HCT116 (cell line): ENCODE measurements at regions not wholly inside any gene's neighbourhood (a gene's known extent, or its start where the extent isn't known, plus 50 kb on each side); places are given as distances from the start of the nearest gene placed in this dataset.

Experiments
- ATAC-seq: fragments of 200-7000 bp; cut with Tn5 transposase; 2 replicates; pipeline ENCODE4 v1.9.1; 2020; ENCODE audit warnings: mild to moderate bottlenecking, moderate library complexity
- BruUV-seq: library from RNA; stranded (reverse); fragments of 400-500 nt; replicated peaks from 2 replicates; lab custom pipeline; 2021; lab: Mats Ljungman, UMichigan
- CTCF ChIA-PET: fragments of 300-600 bp; sonication (Branson Sonifier 250); formaldehyde crosslinking; loops from one replicate; lab custom pipeline; 2021; ENCODE audit warnings: antibody characterized with exemption; lab: Charles Lee
- POLR2A ChIA-PET: fragments of 300-600, 350-600 bp; sonication (Branson Sonifier 250); formaldehyde crosslinking; loops from one replicate; lab custom pipeline; 2021; ENCODE audit warnings: antibody characterized with exemption; lab: Charles Lee
- RAD21 ChIA-PET, 2 experiments: fragments of 300-600 bp; sonication (Branson Sonifier 250); formaldehyde crosslinking; loops; one replicate each; lab custom pipeline; 2023; ENCODE audit warnings: low total read pairs in 2 of 2; ENCODE audit not compliant: uncharacterized antibody in 2 of 2, unreplicated experiment in 2 of 2, low non-redundant PET in 1 of 2; lab: Charles Lee
- DNase-seq: peaks from one replicate; pipeline ENCODE4 v3.0.0-alpha.2; 2010; ENCODE audit warnings: low read depth, low spot score
- H2AFZ ChIP-seq: fragments of 200-600 bp; shearing (Covaris generic), sonication (generic); 2 replicates; pipeline ENCODE4 v1.6.1; 2017; ENCODE audit warnings: low read depth, mixed run types, mixed read lengths, antibody characterized with exemption, low read length; ENCODE audit not compliant: poor library complexity, severe bottlenecking
- H3K27ac ChIP-seq: 2 replicates; pipeline ENCODE4 v1.5.1; 2012; ENCODE audit warnings: low read depth, low read length
- H3K27me3 ChIP-seq: fragments of 200-600 bp; sonication (generic); 2 replicates; pipeline ENCODE4 v1.6.1; 2016; ENCODE audit warnings: mixed run types, low read length, mixed read lengths; ENCODE audit not compliant: insufficient read depth
- H3K36me3 ChIP-seq, 2 experiments: fragments of 200-500 bp in 1 of 2; fragments of 200-600 bp in 1 of 2; sonication (Bioruptor generic) in 1 of 2; sonication (generic) in 1 of 2; 2 replicates each; pipeline versions ENCODE4 v1.5.1 to v1.6.1; 2014 to 2016; ENCODE audit warnings: low read length in 2 of 2, inconsistent platforms in 1 of 2, mixed read lengths in 1 of 2, mixed run types in 1 of 2; ENCODE audit not compliant: insufficient read depth in 2 of 2, control insufficient read depth in 1 of 2
- H3K4me1 ChIP-seq, 2 experiments: fragments of 200-600 bp in 1 of 2; sonication (generic) in 1 of 2; 2 replicates each; pipeline versions ENCODE4 v1.5.1 to v1.6.1; 2012 to 2017; ENCODE audit warnings: low read length in 2 of 2, inconsistent platforms in 1 of 2, mild to moderate bottlenecking in 1 of 2, mixed read lengths in 1 of 2, mixed run types in 1 of 2, moderate library complexity in 1 of 2; ENCODE audit not compliant: insufficient read depth in 2 of 2, control insufficient read depth in 1 of 2
- H3K4me2 ChIP-seq: fragments of 200-600 bp; sonication (generic); 2 replicates; pipeline ENCODE4 v1.6.1; 2017; ENCODE audit warnings: mixed run types, low read length, mixed read lengths
- H3K4me3 ChIP-seq, 2 experiments: fragments of 200-600 bp in 1 of 2; sonication (generic) in 1 of 2; replicated peaks in 1 of 2; 2 replicates each; pipeline ENCODE4 v1.5.1; 2011 to 2016; ENCODE audit warnings: low read length in 2 of 2, control low read depth in 1 of 2, low read depth in 1 of 2, mild to moderate bottlenecking in 1 of 2, mixed read lengths in 1 of 2, mixed run types in 1 of 2
- H3K79me2 ChIP-seq: fragments of 200-600 bp; sonication (generic); 2 replicates; pipeline ENCODE4 v1.6.1; 2017; ENCODE audit warnings: mild to moderate bottlenecking, mixed run types, low read length, moderate library complexity, mixed read lengths; ENCODE audit not compliant: insufficient read depth
- H3K9ac ChIP-seq: fragments of 200-600 bp; sonication (generic); 2 replicates; pipeline ENCODE4 v1.6.1; 2016; ENCODE audit warnings: low read length, mixed read lengths
- H3K9me2 ChIP-seq: fragments of 200-600 bp; sonication (generic), shearing (Covaris generic); 2 replicates; pipeline ENCODE4 v1.6.1; 2017; ENCODE audit warnings: mixed run types, mild to moderate bottlenecking, moderate library complexity; ENCODE audit not compliant: insufficient read depth
- H3K9me3 ChIP-seq, 2 experiments: fragments of 200-500 bp in 1 of 2; fragments of 200-600 bp in 1 of 2; sonication (Bioruptor generic) in 1 of 2; sonication (generic) in 1 of 2; 2 replicates each; pipeline ENCODE4 v1.6.1; 2014 to 2017; ENCODE audit warnings: low read length in 2 of 2, mixed read lengths in 2 of 2, inconsistent platforms in 1 of 2, low read depth in 1 of 2, mild to moderate bottlenecking in 1 of 2, mixed run types in 1 of 2, moderate library complexity in 1 of 2; ENCODE audit not compliant: control insufficient read depth in 1 of 2, insufficient read depth in 1 of 2
- H4K20me1 ChIP-seq: fragments of 200-600 bp; sonication (generic), shearing (Covaris generic); 2 replicates; pipeline ENCODE4 v1.6.1; 2017; ENCODE audit warnings: mixed run types, mild to moderate bottlenecking, moderate library complexity; ENCODE audit not compliant: insufficient read depth
- CBX3 ChIP-seq: IDR thresholded peaks from 2 replicates; pipeline ENCODE4 v1.6.1; 2012; ENCODE audit warnings: low read depth
- CEBPB ChIP-seq: IDR thresholded peaks from 2 replicates; pipeline ENCODE4 v1.6.1; 2012; ENCODE audit warnings: low read depth
- EGR1 ChIP-seq: IDR thresholded peaks from 2 replicates; pipeline ENCODE4 v1.6.1; 2012; ENCODE audit warnings: low read depth
- ELF1 ChIP-seq: IDR thresholded peaks from 2 replicates; pipeline ENCODE4 v1.6.1; 2012; ENCODE audit warnings: low read depth, borderline replicate concordance
- EZH2 ChIP-seq: fragments of 200-600 bp; sonication (generic); IDR thresholded peaks from 2 replicates; pipeline ENCODE4 v1.6.1; 2017; ENCODE audit warnings: antibody characterized with exemption, mixed run types
- EZH2phosphoT487 ChIP-seq: fragments of 200-600 bp; IDR thresholded peaks from 2 replicates; pipeline ENCODE4 v1.6.1; 2018; ENCODE audit warnings: antibody characterized with exemption, borderline replicate concordance
- FOSL1 ChIP-seq: IDR thresholded peaks from 2 replicates; pipeline ENCODE4 v1.6.1; 2012; ENCODE audit warnings: low read depth
- JUND ChIP-seq: IDR thresholded peaks from 2 replicates; pipeline ENCODE4 v1.6.1; 2012
- RAD21 ChIP-seq: IDR thresholded peaks from 2 replicates; pipeline ENCODE4 v1.6.1; 2012; ENCODE audit warnings: low read depth, mild to moderate bottlenecking
- SIN3A ChIP-seq: IDR thresholded peaks from 2 replicates; pipeline ENCODE4 v1.6.1; 2012; ENCODE audit warnings: low read depth
- SP1 ChIP-seq: IDR thresholded peaks from 2 replicates; pipeline ENCODE4 v1.6.1; 2012; ENCODE audit warnings: low read depth
- SRF ChIP-seq: IDR thresholded peaks from 2 replicates; pipeline ENCODE4 v1.6.1; 2012; ENCODE audit warnings: low read depth
- TCF7L2 ChIP-seq: IDR thresholded peaks from 2 replicates; pipeline ENCODE4 v1.7.0; 2011; ENCODE audit warnings: borderline replicate concordance, inconsistent platforms; ENCODE audit not compliant: insufficient read depth, insufficient read length; ENCODE audit errors: extremely low read depth
- ZFX ChIP-seq: fragments of 450-650 bp; IDR thresholded peaks from 2 replicates; pipeline ENCODE4 v1.6.1; 2017
- ZNF274 ChIP-seq: fragments of 200-500 bp; sonication (Bioruptor generic); IDR thresholded peaks from 2 replicates; pipeline ENCODE4 v1.6.1; 2014; ENCODE audit warnings: mild to moderate bottlenecking, low read depth, low read length, inconsistent platforms
- intact Hi-C: fragments of 100-400 bp; cut with micrococcal nuclease; formaldehyde crosslinking; loops from 2 replicates; pipeline ENCODE4 v1.10.0; 2022
- TF ChIP-seq, protein P1 (sequence below), 3 experiments: fragments of 200-600 bp in 1 of 3; sonication (generic) in 1 of 3; IDR thresholded peaks in 2 of 3; conservative IDR thresholded peaks in 1 of 3; 2 replicates each; pipeline ENCODE4 v1.5.1; 2012 to 2017; ENCODE audit warnings: low read depth in 2 of 3, low read length in 2 of 3, antibody characterized with exemption in 1 of 3, borderline replicate concordance in 1 of 3, control low read depth in 1 of 3, mild to moderate bottlenecking in 1 of 3, mixed read lengths in 1 of 3, mixed run types in 1 of 3, moderate library complexity in 1 of 3; ENCODE audit not compliant: insufficient read depth in 1 of 3
- TF ChIP-seq, protein P2 (sequence below): IDR thresholded peaks from 2 replicates; pipeline ENCODE4 v1.6.1; 2012; ENCODE audit warnings: low read depth

DNA sequence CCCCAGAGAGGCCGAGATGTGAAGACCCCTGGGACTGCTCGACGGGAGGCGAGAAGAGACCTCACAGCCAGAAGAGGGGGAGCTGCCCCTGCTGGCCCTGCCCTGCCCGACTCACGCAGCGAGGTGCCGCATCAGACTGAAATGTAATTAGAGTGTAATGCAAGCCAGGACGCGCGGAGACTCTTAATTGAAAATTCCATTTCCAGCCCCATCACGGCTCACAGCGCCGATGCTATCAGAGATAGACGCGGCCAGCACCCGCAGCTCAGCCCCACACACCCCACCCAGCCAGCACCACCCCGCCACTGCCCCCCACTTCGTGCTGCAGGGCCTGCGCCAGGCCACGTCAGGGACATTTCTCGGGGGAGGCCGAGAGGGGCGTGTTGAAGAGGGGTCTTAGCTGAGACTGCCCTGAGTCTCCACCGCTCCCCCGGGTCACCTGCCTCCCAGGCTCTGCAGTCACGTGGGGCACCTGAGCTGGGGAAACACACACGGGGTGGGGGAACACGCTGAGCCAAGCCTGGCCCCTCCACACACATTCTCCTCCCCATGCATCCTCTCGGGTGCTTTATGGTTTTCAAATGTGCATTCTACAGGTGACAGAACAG is 78.1 kb downstream of the TEX51 start:
- Histone ChIP-seq H2AFZ (no peak overlapping the region), H3K9ac (no peak overlapping the region), H3K4me1 (peaks cover 2 to 6% of the 10 kb centered on the region in 2 experiments; a peak in 2 of 4 replicates), H3K9me3 (no peaks in the 10 kb centered on the region), H3K79me2 (no peaks in the 10 kb centered on the region), H3K4me3 (no peak overlapping the region), H4K20me1 (no peaks in the 10 kb centered on the region), H3K27ac (no peak overlapping the region), H3K4me2 (no peak overlapping the region), H3K27me3 (0 out of 2 replicates have a peak, but pooled peaks cover 2% of the 10 kb centered on the region), H3K9me2 (no peaks in the 10 kb centered on the region), H3K36me3 (no peaks in the 10 kb centered on the region)
- ChIA-PET RAD21 (no interaction called here), POLR2A (no interaction called here), CTCF (no interaction called here)
- ATAC-seq (no peak), DNase-seq (no peak)
- TF ChIP-seq FOSL1 (no peak), SP1 (no peak)
- intact Hi-C loops, result loop anchor here (10.0 kb wide), 1 partner anchor 202 kb away; no protein-coding TSS in a partner anchor
- no TSS peak for BruUV-seq

DNA sequence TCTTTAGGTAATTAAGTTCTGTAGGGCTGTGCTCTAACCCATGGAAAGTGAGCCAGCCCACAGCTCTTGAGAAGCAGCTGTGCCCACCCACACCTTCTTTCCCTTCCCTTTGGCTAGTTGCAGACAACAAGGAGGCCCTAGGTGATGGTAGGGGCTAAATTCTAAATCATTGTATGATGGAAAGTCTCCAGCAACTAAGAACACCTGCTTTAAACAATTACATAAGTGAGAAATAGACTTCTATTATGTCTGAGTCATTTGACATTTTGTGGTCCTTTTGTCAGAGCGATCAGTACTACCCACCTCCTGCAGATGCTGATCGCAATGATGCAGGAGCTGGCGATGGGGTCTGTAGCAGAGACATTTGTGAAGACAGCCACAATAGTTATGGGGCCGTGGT is 79.6 kb downstream of the TEX51 start:
- Histone ChIP-seq H3K36me3 (no peaks in the 10 kb centered on the region), H3K9me2 (no peaks in the 10 kb centered on the region), H3K4me3 (no peak overlapping the region), H3K9me3 (no peaks in the 10 kb centered on the region), H2AFZ (no peak overlapping the region), H3K27ac (no peak overlapping the region), H3K27me3 (0 out of 2 replicates have a peak, but pooled peaks cover 2% of the 10 kb centered on the region), H3K4me2 (no peak overlapping the region), H3K79me2 (no peaks in the 10 kb centered on the region), H4K20me1 (no peaks in the 10 kb centered on the region), H3K4me1 (no peaks in the 10 kb centered on the region; a peak in 1 of 4 replicates), H3K9ac (no peak overlapping the region)
- BruUV-seq, result no TSS peak
- intact Hi-C loops, result loop anchor here (10.0 kb wide), 1 partner anchor 204 kb away; no protein-coding TSS in a partner anchor
- ChIA-PET CTCF (no interaction called here), RAD21 (no interaction called here), POLR2A (no interaction called here)
- ATAC-seq, result no peak
- no peak for DNase-seq
- TF ChIP-seq, protein P1, sequence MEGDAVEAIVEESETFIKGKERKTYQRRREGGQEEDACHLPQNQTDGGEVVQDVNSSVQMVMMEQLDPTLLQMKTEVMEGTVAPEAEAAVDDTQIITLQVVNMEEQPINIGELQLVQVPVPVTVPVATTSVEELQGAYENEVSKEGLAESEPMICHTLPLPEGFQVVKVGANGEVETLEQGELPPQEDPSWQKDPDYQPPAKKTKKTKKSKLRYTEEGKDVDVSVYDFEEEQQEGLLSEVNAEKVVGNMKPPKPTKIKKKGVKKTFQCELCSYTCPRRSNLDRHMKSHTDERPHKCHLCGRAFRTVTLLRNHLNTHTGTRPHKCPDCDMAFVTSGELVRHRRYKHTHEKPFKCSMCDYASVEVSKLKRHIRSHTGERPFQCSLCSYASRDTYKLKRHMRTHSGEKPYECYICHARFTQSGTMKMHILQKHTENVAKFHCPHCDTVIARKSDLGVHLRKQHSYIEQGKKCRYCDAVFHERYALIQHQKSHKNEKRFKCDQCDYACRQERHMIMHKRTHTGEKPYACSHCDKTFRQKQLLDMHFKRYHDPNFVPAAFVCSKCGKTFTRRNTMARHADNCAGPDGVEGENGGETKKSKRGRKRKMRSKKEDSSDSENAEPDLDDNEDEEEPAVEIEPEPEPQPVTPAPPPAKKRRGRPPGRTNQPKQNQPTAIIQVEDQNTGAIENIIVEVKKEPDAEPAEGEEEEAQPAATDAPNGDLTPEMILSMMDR (IDR thresholded peaks at IDR 0.05 in 2 of 3, conservative IDR thresholded peaks at IDR 0.05 in 1 of 3; ENCODE audit: borderline replicate concordance in 1 of 3, insufficient read depth in 1 of 3, low read depth in 2 of 3, low read length in 2 of 3), result no peak
- TF ChIP-seq CBX3, result no peak
- TF ChIP-seq TCF7L2, result no peak
- no peak for TF ChIP-seq ZFX
- TF ChIP-seq EZH2, result no peak
- TF ChIP-seq ZNF274, result no peak
- no peak for TF ChIP-seq EGR1
- no peak for TF ChIP-seq FOSL1
- no peak for TF ChIP-seq RAD21
- no peak for TF ChIP-seq CEBPB
- TF ChIP-seq, protein P2, sequence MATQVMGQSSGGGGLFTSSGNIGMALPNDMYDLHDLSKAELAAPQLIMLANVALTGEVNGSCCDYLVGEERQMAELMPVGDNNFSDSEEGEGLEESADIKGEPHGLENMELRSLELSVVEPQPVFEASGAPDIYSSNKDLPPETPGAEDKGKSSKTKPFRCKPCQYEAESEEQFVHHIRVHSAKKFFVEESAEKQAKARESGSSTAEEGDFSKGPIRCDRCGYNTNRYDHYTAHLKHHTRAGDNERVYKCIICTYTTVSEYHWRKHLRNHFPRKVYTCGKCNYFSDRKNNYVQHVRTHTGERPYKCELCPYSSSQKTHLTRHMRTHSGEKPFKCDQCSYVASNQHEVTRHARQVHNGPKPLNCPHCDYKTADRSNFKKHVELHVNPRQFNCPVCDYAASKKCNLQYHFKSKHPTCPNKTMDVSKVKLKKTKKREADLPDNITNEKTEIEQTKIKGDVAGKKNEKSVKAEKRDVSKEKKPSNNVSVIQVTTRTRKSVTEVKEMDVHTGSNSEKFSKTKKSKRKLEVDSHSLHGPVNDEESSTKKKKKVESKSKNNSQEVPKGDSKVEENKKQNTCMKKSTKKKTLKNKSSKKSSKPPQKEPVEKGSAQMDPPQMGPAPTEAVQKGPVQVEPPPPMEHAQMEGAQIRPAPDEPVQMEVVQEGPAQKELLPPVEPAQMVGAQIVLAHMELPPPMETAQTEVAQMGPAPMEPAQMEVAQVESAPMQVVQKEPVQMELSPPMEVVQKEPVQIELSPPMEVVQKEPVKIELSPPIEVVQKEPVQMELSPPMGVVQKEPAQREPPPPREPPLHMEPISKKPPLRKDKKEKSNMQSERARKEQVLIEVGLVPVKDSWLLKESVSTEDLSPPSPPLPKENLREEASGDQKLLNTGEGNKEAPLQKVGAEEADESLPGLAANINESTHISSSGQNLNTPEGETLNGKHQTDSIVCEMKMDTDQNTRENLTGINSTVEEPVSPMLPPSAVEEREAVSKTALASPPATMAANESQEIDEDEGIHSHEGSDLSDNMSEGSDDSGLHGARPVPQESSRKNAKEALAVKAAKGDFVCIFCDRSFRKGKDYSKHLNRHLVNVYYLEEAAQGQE, result no peak
- TF ChIP-seq SP1, result no peak
- no peak for TF ChIP-seq SIN3A
- TF ChIP-seq SRF, result no peak
- TF ChIP-seq JUND, result no peak
- TF ChIP-seq EZH2phosphoT487, result no peak
- TF ChIP-seq ELF1, result no peak
